T-helper 1 cell treated with Interleukin-12 subunit alpha and Interleukin-12 subunit beta and Interleukin-4 antibody, amounts not matched to agents 30 μg/mL and 1 μg/mL, for 36 hours (primary cell): ENCODE measurements at regions not wholly inside any gene's neighbourhood (a gene's known extent, or its start where the extent isn't known, plus 50 kb on each side); places are given as distances from the start of the nearest gene placed in this dataset.

Experiments used
- H3K27ac Mint-ChIP-seq: one replicate; pipeline ENCODE4 v1.8.0; 2021; ENCODE audit warnings: mild to moderate bottlenecking, mixed read lengths
- H3K27me3 Mint-ChIP-seq: one replicate; pipeline ENCODE4 v1.8.0; 2021; ENCODE audit warnings: low read depth, mixed read lengths
- H3K36me3 Mint-ChIP-seq: one replicate; pipeline ENCODE4 v1.8.0; 2021; ENCODE audit warnings: low read depth, mixed read lengths
- H3K4me1 Mint-ChIP-seq: one replicate; pipeline ENCODE4 v1.8.0; 2021; ENCODE audit warnings: low read depth, mixed read lengths
- H3K4me3 Mint-ChIP-seq: one replicate; pipeline ENCODE4 v1.8.0; 2021; ENCODE audit warnings: mild to moderate bottlenecking, moderate library complexity, mixed read lengths
- H3K9me3 Mint-ChIP-seq: one replicate; pipeline ENCODE4 v1.8.0; 2021; ENCODE audit warnings: mixed read lengths

- Mint-ChIP-seq H3K27me3 (no peaks in the 10 kb centered on the region), H3K36me3 (no peaks in the 10 kb centered on the region), H3K4me1 (no peaks in the 10 kb centered on the region), H3K27ac (no peak overlapping the region), H3K9me3 (no peaks in the 10 kb centered on the region), H3K4me3 (no peak overlapping the region)
Observed at GRCh38 chr15:47398132-47398531, 319.2 kb upstream of the SEMA6D start.

- Mint-ChIP-seq H3K4me1 (no peaks in the 10 kb centered on the region), H3K27me3 (no peaks in the 10 kb centered on the region), H3K36me3 (no peaks in the 10 kb centered on the region), H3K9me3 (no peaks in the 10 kb centered on the region), H3K4me3 (no peak overlapping the region), H3K27ac (no peak overlapping the region)
Observed at GRCh38 chr15:47398594-47398993, 318.7 kb upstream of the SEMA6D start.

DNA sequence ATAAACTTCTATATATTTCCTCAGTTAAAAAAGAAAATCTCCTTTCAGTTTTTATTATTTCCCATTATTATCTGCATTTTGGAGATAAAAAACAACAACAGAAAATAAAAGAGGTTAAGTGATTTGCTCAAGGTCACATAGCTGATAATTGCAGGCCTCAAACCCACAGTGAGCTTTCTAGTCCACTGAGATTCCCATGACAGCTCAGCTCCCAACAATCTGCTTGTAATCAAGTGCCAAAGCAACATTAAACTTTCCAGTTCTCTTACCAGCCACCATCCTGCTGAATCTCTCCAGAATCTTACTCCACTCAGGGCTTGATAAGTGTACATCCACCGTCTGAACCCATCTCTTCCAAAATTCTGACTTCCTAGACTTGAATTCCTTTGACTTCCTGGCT, 318.2 kb upstream of the SEMA6D start:
- Mint-ChIP-seq H3K36me3 (no peaks in the 10 kb centered on the region), H3K4me1 (no peaks in the 10 kb centered on the region), H3K9me3 (no peaks in the 10 kb centered on the region), H3K27ac (no peak overlapping the region), H3K27me3 (no peaks in the 10 kb centered on the region), H3K4me3 (no peak overlapping the region)

DNA sequence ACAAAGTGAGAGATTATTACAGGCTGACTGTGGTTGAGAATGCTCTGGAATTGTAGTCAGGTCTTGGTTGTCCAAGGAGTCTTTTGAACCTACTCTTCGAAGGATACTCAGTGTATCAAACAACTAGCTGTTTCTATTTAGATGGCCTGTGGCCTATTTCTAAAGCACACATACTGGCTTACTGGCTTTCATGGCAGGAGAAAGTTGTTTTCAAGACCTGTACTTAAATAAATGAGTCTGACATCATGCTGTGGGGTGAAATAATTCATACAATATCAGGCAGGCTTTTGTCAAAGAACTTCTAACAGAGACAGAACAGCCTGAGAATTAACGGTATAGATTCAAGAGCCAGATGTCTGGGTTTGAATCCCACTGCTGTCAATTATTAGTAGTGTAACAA, 316.7 kb upstream of the SEMA6D start:
- no peaks in the 10 kb centered on the region for H3K4me1 Mint-ChIP-seq
- H3K9me3 Mint-ChIP-seq = no peaks in the 10 kb centered on the region
- H3K27me3 Mint-ChIP-seq = no peaks in the 10 kb centered on the region
- H3K4me3 Mint-ChIP-seq = no peak overlapping the region
- H3K27ac Mint-ChIP-seq = no peak overlapping the region
- no peaks in the 10 kb centered on the region for H3K36me3 Mint-ChIP-seq

DNA sequence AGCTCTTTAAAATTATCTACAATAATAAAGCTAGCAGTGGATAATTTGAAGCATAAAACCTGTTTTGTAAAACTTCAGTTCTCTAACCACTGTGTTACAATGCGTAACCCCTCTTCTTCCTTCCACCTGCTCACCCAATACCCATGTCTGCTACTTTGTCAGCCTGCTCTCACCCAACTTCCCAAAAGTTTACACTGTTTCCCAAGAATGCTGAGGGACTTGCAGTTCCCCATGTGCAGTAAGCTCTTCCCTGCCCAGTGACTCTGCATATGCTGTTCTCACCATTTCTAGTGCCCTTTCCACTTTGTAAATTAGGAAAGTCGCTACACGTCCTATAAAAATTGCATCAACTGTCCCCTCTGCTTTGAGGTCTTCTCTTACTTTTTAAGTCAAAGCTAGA, 315.9 kb upstream of the SEMA6D start:
- no peaks in the 10 kb centered on the region for H3K27me3 Mint-ChIP-seq
- H3K27ac Mint-ChIP-seq = no peak overlapping the region
- H3K4me1 Mint-ChIP-seq = no peaks in the 10 kb centered on the region
- H3K36me3 Mint-ChIP-seq = no peaks in the 10 kb centered on the region
- H3K9me3 Mint-ChIP-seq = no peaks in the 10 kb centered on the region
- no peak overlapping the region for H3K4me3 Mint-ChIP-seq

DNA sequence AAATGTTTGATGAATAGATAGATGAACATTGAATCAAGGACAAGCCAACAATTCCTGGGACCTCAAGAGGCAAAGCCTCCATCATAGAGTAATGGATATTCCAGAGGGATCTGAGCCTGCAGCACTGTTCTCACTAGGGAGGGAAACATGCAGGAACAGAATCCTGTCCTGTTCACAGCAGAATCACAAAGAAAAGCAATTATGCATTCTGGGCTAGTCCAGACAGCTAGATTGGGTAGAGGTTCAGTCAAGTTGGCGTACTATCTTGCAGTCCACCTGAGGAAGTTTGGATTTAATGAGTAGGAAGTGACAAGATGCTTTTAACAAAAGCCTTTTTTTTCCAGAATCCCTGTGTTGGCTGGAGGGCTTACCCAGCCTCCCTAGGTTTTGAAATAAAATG, 314.5 kb upstream of the SEMA6D start:
- Mint-ChIP-seq H3K9me3 (no peaks in the 10 kb centered on the region), H3K36me3 (no peaks in the 10 kb centered on the region), H3K27me3 (no peaks in the 10 kb centered on the region), H3K4me1 (no peaks in the 10 kb centered on the region), H3K4me3 (no peak overlapping the region), H3K27ac (no peak overlapping the region)

DNA sequence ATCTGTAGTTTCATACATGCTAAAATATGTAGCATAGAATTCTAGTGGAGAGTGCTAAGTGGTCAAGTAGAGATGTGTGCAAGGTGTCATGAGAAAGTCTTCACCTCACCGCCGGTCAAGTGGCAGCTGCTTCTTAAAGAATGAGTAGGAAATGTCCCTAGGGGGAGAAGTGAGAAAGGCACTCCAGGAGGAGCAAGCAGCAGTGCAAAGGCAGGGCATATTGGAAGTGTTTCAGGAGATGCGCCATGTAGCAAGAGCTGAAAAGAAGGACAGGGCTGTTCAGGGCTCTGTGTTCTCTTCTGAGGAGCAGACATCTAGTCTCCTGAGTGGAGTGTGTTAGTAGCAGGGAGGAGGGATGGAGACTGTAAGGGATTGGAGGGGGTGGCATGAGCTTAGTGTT, 312.4 kb upstream of the SEMA6D start:
- H3K36me3 Mint-ChIP-seq = no peaks in the 10 kb centered on the region
- H3K4me3 Mint-ChIP-seq = no peak overlapping the region
- no peak overlapping the region for H3K27ac Mint-ChIP-seq

GRCh38 chr15:47405365-47406162, 311.7 kb upstream of the SEMA6D start:
- H3K4me1 Mint-ChIP-seq = no peaks in the 10 kb centered on the region
- no peak overlapping the region for H3K4me3 Mint-ChIP-seq
- H3K27me3 Mint-ChIP-seq = no peaks in the 10 kb centered on the region
- no peak overlapping the region for H3K27ac Mint-ChIP-seq
- no peaks in the 10 kb centered on the region for H3K9me3 Mint-ChIP-seq
- no peaks in the 10 kb centered on the region for H3K36me3 Mint-ChIP-seq

More for the DNA sequence above, 312.4 kb upstream of the SEMA6D start:
- no peaks in the 10 kb centered on the region for H3K9me3 Mint-ChIP-seq
- H3K27me3 Mint-ChIP-seq = no peaks in the 10 kb centered on the region
- no peaks in the 10 kb centered on the region for H3K4me1 Mint-ChIP-seq

DNA sequence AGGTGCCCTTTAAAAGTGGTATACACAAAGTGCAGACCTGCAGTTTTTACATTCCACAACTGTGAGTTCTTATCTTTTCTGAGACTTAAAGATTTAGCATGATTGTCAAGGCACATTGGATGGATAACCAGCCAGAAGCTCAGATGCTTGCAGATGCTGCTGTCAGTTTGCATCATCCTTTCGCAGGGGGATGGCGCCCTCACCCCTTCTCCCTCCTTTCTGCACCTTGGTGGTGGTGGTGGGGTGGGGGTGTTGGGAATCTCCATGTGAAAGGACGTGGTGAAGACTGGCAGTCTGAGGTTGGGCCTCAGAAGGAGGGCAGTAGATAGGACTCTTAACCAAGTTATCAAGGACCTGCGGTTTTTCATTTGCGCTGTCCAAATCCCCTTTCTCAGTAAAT, 309.6 kb upstream of the SEMA6D start:
- H3K4me1 Mint-ChIP-seq = no peaks in the 10 kb centered on the region
- no peaks in the 10 kb centered on the region for H3K27me3 Mint-ChIP-seq
- peaks cover 3% of the 10 kb centered on the region for H3K9me3 Mint-ChIP-seq
- H3K4me3 Mint-ChIP-seq = no peak overlapping the region
- no peaks in the 10 kb centered on the region for H3K36me3 Mint-ChIP-seq
- H3K27ac Mint-ChIP-seq = no peak overlapping the region

GRCh38 chr15:47409038-47409437, 308.3 kb upstream of the SEMA6D start:
- Mint-ChIP-seq H3K4me3 (no peak overlapping the region), H3K27me3 (no peaks in the 10 kb centered on the region), H3K9me3 (peaks cover 5% of the 10 kb centered on the region), H3K4me1 (no peaks in the 10 kb centered on the region), H3K36me3 (no peaks in the 10 kb centered on the region), H3K27ac (no peak overlapping the region)

- Mint-ChIP-seq H3K27ac (no peak overlapping the region), H3K9me3 (peaks cover 5% of the 10 kb centered on the region), H3K27me3 (no peaks in the 10 kb centered on the region), H3K36me3 (no peaks in the 10 kb centered on the region), H3K4me1 (no peaks in the 10 kb centered on the region), H3K4me3 (no peak overlapping the region)
Observed at GRCh38 chr15:47409600-47409999, 307.7 kb upstream of the SEMA6D start.

DNA sequence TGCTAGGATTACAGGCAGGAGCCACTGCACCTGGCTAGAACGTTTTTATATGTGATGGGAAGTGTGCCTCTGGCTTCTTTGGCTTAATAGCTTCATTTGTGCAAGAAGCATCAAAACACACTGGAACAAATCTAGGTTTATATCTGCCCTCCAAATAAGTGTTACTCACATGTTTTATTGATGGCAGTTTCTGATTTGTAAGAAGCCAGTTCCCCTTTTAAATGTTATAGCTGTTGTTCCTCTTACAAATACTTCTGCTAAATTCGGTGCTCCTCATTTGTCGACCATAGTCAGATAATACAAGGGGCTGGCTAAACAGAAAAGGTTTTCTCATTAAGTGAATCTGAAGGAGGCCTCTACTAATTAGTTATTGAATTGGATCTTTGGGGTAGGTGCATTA, 307.1 kb upstream of the SEMA6D start:
- Mint-ChIP-seq H3K9me3 (peaks cover 5% of the 10 kb centered on the region), H3K4me3 (no peak overlapping the region), H3K27ac (no peak overlapping the region), H3K27me3 (no peaks in the 10 kb centered on the region), H3K4me1 (no peaks in the 10 kb centered on the region), H3K36me3 (no peaks in the 10 kb centered on the region)

DNA sequence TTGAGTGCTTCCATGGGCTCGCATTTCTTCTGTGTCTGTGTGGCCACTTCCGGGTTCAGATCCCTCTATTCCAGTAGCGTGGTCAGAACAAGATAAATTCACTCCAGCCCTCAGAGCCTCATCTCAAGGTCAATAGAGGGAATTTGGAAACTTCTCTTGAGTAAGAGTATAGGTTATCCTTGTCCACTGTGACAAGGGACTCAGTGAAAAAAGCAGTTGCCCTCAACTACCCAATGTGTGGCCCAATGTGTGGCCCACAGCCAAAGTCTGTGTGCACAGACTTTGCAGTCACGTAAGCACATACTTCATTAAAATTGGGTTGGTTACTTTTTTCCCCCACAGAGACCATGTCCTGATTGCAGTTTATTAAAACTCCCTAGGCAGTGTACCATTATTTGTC, 305.6 kb upstream of the SEMA6D start:
- H3K27ac Mint-ChIP-seq = no peak overlapping the region
- no peaks in the 10 kb centered on the region for H3K36me3 Mint-ChIP-seq
- peaks cover 5% of the 10 kb centered on the region for H3K9me3 Mint-ChIP-seq
- no peaks in the 10 kb centered on the region for H3K4me1 Mint-ChIP-seq
- no peaks in the 10 kb centered on the region for H3K27me3 Mint-ChIP-seq
- no peak overlapping the region for H3K4me3 Mint-ChIP-seq

- Mint-ChIP-seq H3K9me3 (peaks cover 5% of the 10 kb centered on the region), H3K4me3 (no peak overlapping the region), H3K27ac (no peak overlapping the region), H3K36me3 (no peaks in the 10 kb centered on the region), H3K27me3 (no peaks in the 10 kb centered on the region), H3K4me1 (no peaks in the 10 kb centered on the region)
Observed at GRCh38 chr15:47412136-47412535, 305.2 kb upstream of the SEMA6D start.

- Mint-ChIP-seq H3K27ac (no peak overlapping the region), H3K36me3 (no peaks in the 10 kb centered on the region), H3K27me3 (no peaks in the 10 kb centered on the region), H3K4me3 (no peak overlapping the region), H3K4me1 (no peaks in the 10 kb centered on the region), H3K9me3 (peaks cover 5% of the 10 kb centered on the region)
Observed at GRCh38 chr15:47412802-47413201, 304.5 kb upstream of the SEMA6D start.

GRCh38 chr15:47414207-47414606, 303.1 kb upstream of the SEMA6D start:
- no peaks in the 10 kb centered on the region for H3K36me3 Mint-ChIP-seq
- peaks cover 5% of the 10 kb centered on the region for H3K9me3 Mint-ChIP-seq
- H3K4me3 Mint-ChIP-seq = no peak overlapping the region
- no peak overlapping the region for H3K27ac Mint-ChIP-seq
- H3K4me1 Mint-ChIP-seq = no peaks in the 10 kb centered on the region
- H3K27me3 Mint-ChIP-seq = no peaks in the 10 kb centered on the region
